ENCODE measurements at regions not wholly inside any gene's neighbourhood (a gene's known extent, or its start where the extent isn't known, plus 50 kb on each side); places are given as distances from the start of the nearest gene placed in this dataset.

DNA sequence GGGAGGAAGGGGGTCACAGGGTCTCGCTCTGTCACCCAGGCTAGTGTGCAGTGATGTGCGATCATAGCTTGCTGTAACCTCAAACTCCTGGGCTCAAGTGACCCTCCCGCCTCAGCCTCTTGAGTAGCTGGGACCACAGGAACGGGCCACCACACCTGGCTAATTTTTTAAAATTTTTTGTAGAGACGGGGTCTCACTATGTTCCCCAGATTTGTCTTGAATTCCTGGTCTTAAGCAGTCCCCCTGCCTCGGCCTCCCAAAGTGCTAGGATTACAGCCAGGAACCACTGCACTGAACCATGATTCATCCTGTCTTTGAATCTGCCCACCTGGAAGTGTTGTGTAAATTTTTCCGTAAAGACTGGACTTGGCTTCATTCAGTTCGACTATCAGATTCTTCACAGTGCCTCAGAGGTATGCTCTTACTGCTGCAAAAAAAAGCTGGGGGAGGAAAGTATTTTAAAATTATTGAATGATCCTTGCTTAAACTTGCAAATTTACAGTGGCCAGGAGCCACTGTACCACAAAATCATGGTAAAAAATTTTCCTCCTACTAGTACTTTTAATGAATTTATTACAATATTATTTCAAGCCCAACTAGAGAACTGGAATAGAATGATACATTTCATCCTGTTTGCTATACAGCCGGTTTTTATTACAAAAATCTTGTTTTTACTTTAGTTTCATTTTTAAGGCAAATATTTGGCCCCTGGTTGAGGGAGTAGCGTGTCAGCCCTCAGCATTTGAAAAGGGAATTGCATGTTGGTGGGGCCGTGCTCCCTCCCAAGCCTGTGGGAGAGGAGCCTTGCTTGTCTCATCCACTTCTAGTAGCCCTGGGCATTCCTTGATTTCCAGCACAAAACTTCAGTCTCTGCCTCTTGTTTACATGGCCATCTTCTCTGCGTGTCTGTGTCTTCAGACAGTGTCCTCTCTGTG lies 202.5 kb upstream of the SGK1 start:
- no peak for DNase-seq

DNA sequence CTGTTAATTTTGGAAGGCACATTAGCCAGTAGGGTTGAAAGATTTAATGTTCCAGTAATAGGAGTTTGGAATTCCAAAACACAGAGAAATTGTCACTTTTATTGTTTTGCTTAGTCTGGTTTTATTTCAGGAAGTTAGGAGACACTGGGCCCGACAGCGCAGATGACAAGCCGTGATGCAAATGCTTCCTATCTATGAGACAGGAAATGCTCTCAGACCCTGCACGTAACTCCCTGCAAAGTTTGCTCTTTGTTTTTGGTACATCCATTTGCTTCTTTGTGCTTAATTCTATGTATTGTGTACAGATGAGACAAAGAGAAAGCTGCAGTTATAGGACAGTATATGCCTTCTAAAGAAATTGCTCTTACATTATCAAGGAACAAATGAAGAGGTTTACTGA lies 201.6 kb upstream of the SGK1 start:
- no peak for DNase-seq

DNA sequence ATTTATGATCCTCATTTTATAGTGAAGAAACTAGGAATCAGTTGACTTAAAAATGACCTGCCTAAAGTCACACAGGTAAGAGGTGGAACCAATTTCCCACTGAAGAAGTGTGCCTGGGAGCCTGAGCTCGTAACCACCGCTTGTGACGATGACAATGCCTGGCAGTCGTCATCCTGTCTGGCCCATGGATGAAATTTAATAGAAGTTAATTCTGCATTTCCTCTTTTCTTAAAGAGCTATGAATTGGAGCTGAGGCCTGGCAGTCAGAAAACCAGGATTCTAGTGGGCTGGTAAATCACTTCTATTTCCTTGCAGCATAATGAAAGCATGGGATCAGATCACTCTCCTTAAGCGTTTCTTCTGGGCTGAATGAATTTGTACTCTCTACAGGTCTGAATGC lies 200.0 kb upstream of the SGK1 start:
- DNase-seq, result no peak

DNA sequence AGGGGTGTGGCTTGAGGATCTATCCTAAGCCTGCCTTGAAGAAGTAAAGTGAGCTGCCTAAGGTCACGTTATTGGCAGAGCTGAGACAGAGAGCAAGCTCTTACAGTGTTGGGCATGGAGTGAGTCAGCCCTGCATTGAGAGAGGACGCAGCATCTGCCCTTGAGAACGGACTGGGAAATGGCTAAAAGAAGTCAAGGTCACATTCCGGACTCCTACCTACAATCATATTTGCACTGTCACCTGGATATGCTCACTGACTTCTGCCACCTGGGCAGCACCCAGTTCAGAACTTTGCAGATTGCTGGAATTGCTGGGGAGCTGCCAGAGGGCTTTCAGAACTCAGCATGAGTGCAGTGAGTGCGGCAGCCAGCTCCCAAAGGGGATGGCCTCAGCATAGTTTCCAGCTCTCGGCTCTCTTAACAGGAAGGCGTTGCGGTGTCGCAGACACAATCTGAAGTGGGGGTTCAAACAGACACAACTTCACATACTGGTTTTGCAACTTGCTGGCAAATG lies 199.3 kb upstream of the SGK1 start:
- no peak for DNase-seq

DNA sequence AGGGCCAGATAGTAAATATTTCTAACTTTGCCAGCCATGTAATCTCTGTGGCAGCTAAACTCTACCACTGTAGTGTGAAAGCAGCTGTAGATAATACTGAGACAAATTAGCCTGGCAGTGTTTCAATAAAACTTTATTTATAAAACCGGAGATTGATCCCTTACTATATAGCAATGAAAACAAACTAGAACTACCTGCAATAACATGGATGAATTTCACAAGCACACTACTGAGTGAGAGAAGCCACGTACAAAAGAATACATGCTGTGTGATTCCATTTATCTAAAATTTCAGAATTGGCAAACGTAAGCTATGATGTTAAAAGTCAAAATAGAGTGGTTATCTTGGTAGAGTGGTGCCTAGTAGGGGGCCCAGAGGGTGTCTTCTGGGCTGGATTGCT lies 198.7 kb upstream of the SGK1 start:
- no peak for DNase-seq

DNA sequence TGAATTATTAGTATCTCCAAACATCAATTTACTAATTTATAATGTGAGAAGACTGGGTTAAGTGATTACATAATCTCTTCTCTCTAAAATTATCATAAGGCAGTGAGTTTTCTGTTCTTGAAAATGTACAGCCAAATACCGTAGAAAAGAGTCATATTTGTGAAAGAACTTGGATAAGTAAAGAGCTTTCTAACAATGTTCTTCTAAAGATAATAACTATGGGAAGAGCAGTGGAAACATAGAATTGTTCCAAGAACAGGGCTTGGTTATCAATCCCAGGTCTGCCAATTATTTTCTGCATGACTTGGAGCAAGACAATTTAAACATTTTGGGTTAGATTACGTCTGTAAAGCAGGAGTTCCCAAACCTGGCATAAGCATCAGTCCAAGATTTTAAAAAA lies 198.1 kb upstream of the SGK1 start:
- DNase-seq, result no peak

DNA sequence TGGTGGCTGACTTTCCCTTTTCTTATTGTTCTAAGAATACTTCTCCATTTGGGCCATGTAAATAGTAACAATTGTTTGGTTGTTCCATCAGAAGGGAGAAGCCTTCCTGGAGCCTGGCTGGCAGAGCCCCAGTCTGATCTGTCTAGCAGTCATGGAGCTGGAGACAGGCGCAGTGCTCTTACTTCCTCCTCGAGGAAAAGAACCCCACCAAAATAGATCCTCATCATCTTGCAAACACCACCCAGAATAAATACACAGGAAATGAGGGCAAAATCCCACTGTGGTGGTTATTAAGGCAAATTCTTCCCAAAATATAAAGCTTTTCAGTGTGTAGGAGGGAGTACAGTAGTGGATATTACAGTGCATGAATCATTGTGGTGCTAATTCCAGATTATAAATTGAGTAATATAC lies 195.1 kb upstream of the SGK1 start:
- no peak for DNase-seq

DNA sequence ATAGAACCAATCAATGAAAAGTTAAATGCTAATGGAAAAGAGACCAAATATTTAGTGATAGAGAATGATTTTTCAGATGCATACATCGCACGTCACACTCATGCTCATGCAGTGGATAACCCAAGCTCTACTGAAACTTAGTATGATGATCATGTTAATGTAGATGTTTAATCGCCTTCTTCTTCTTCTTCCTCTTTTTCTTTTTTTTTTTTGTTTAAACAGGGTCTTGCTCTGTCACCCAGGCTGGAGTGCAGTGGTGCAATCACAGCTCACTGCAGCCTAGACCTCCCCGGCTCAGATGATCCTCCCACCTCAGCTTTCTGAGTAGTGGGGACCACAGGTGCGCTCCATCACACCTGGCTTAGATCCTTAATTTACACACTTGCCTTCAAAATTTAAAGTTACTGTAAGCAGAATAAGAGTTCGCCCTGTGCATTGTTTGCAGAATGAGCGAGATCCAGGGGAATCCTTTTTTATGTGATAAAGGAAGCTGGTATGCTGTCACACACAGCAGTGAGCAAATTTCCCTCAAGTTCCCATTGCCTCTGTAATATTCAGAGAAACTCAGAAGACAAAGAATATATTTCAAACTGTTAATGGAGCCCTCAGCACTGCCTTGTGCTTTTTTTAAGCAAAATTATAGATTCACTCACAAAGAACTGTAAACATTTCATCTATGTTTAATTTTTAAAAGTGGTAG lies 194.2 kb upstream of the SGK1 start:
- no peak for DNase-seq

DNA sequence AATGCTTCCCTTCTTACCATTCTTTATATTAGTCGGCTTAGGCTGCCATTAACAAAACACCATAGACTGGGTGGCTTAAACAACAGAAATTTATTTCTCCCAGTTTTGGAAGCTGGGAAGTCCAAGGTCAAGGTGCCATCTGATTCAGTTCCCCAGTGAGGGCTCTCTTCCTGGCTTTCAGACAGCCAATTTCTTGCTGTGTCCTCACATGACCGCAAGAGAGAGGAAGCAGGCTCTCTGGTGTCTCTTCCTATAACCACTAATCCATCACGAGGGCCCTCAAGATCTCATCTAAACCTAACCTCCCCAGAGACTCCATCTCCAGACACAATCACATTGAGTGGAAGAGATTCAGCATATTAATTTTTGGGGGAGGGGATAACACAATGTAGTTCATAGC lies 193.0 kb upstream of the SGK1 start:
- DNase-seq, result no peak

DNA sequence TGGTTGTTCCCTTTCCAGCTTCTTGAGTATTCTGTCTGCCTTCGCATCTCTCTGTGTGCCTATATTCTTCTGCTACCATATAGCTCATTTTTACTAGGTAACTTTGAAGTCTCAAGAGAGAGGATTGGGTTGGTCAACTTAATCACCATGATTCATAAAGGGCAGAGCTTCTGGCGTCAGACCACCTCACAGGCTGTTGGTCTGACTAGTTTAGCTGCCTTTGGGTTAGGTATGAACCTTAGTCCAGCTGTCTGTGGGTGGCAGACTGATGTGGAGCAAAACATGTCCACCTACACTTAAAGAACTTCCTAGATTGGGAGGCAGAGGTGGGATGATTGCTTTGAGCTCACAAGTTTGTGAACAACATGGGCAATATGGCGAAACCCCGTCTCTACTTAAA lies 192.2 kb upstream of the SGK1 start:
- DNase-seq, result no peak

DNA sequence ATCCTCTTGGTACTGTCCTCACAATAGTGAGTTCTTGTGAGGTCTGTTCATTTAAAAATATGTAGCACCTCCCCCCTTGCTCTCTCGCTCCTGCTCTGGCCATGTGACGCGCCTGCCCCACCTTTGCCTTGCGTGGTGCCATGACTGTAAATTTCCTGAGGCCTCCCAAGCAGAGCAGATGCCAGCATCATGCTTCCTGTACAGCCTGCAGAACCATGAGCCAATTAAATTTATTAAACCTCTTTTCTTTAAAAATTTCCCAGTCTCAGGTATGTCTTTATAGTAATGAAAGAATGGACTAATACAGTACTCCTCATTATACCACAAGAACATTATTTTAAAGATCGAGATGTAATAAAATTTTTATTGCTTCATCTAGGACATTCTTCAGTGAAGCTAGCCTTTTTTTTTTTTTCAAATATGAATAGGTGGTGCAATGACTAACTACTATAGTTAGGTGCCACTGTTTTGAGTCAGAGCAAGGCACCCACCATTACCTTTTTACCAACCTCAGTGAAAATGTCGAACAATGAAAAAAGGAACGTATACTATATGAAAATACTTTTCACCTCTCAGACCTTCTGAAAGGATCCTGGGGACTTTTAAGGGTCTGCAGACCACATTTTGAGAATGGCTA lies 191.1 kb upstream of the SGK1 start:
- DNase-seq, result no peak

DNA sequence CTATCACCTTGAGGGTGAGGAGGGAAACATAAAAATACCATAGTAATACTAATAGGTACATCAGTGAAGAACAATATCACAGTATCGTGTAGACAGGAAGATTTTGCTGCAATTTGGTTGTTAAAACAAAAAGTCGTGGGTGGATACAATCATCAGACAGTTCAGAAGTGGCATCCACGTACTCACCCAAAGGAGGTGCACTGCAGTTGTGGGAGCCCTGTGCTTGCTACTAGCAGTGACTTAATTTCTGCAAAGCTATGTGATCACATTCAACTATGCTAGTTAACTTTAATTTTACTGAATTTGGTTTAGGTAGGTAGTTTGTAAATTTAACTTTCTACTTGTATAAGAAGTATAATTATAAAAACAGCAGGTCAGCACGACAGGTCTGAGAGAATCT lies 188.2 kb upstream of the SGK1 start:
- no peak for DNase-seq

DNA sequence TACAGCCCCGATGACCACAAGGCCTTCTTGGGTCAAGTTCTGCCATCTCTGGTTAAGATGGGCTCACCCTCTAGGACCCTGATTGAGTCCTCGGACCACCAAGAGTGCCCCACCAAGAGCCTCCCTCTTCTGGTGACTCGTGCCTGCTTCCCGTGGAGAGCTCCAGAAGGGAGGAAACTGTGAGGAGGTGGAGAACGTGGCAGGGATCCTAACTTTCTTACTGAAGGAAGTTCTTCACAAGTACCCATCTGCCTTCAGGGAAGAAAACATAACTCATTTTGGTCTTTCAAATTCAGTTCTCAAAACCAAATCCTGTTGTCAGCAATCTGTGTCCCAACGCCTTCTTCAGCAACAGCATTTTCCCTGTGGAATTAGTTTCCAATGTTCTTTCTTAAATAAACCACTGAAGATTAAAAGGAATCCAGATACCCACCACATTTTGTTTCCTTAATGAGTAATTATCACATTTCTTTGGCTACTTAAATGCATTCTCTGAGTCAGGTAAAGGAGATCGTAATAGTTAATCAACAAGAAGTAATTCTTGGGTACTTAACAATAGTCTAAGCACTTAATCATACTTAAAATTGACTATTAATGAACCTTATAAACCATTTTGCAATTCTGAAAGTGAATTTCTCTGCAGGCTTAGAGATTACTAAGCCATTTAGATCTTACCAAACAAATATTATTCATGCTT lies 185.8 kb upstream of the SGK1 start:
- no peak for DNase-seq

DNA sequence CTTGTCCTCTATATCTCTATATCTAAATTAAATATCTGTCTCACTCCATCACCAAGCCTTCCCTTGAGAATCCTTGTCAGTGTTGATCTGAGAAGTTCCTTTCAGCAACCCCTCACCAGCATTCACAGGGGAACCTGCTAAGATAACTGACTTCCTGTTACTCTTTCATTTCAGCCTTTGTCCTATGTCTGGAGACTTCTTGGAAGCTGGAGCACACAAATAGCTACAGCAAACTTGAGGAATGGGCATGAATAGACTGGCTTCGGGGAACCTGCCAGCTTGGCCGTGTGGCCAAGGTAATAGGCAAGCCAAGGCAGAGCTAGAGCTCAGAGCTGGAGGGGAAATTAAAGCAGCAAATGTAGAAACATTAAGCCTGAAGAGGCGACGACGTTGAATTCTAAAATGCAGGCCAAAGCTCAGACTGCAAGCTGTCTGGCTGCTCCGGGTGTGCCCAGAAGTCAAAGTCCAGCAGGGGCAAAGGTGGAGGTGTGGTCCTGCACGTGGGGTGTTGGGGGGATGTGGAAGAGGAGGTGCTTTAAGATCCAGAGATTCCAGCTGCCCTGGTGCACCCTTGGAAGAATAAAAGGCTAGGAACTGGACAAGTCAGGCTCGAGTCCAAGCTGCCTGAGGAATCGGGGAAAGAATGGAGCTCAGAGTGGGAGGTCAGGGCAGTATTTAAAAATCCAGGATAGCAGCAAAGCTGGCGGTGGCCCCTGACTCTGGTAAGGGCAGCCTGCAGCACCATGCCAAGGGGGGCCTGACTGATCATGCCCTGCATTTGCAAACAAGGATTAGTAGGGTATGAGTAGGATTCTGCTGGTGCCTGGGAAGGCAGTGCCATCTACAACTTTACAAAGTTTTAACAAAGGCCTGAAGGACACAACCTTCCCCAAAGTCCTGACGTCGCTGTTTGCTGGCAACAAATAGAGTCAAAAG lies 185.0 kb upstream of the SGK1 start:
- DNase-seq, result no peak

DNA sequence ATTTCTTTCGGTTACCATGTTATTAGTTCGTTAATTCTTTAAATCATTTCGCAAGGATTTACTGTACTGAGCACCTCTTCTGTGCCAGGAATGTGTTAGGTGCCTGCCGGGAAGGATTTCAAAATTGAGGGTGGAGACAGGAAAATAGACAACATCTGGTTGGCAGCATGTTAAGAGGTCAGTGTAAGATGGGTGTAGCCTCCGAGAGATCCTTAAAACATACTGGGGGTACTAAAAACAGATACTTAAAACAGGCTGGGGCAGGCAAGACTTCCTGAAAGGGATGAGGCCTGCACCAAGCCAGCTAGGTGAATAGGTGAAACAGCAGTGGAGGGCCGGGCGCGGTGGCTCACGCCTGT lies 178.0 kb upstream of the SGK1 start:
- DNase-seq, result no peak

DNA sequence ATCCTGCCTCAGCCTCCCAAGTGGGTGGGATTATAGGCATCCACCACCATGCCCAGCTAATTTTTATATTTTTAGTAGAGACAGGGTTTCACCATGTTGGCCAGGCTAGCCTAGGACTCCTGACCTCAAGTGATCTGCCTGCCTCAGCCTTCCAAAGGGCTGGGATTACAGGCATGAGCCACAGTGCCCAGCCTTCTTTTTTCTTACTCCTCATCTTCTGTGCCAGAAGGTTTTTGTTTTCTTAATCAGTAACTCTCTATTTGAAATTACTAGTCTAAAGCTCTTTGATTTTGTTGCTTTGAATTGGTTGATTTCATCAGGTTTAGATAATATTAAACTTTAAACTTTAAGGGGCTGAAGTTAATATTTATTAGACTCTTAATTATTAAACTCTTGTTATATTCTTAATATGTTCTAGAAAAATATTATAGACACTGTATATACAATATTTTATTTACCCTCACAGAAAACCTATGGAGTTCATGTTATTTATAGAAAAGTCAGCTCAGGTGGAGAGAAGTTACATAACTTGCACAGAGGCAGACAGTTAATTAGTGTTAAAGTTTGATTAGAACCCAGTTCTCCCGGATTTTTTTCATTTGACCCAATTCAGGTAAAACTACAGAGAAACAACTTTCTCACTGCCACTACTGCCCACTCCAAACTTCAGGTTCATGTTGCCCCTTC lies 177.4 kb upstream of the SGK1 start:
- DNase-seq, result no peak

DNA sequence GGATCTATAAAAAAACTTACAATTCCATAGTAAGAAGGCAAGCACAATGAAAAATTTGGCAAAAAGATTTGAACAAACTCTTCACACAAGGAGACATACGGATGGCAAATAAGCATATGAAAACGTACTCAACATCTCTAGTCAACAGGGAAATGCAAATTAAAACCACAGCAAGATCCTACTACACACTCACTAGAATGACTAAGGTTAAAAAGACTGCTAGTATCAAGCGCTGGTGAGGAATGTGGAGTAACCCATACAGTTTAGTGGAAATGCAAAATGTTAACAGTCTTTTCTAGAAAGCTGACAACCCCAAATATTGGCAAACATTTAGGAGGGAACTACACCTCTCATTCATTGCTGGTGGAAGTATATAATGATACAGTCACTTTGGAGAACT lies 175.9 kb upstream of the SGK1 start:
- DNase-seq, result no peak

DNA sequence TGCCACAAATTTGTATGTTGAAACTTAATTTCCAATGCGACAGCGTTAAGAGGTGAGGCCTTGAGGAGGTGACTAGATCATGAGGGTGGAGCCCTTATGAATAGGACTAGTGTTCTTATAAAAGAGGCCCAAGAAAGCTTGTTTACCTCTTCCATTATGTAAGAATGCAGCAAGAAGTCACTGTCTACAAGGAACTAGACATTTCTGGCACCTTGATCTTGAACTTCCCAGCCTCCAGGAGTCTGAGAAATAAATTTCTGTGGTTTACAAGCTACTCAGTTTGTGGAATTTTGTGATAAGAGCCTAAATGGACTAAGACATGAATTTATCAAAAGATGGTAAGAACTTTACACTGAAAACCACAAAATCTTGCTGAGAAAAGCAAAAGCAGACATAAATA lies 173.6 kb upstream of the SGK1 start:
- no peak for DNase-seq

DNA sequence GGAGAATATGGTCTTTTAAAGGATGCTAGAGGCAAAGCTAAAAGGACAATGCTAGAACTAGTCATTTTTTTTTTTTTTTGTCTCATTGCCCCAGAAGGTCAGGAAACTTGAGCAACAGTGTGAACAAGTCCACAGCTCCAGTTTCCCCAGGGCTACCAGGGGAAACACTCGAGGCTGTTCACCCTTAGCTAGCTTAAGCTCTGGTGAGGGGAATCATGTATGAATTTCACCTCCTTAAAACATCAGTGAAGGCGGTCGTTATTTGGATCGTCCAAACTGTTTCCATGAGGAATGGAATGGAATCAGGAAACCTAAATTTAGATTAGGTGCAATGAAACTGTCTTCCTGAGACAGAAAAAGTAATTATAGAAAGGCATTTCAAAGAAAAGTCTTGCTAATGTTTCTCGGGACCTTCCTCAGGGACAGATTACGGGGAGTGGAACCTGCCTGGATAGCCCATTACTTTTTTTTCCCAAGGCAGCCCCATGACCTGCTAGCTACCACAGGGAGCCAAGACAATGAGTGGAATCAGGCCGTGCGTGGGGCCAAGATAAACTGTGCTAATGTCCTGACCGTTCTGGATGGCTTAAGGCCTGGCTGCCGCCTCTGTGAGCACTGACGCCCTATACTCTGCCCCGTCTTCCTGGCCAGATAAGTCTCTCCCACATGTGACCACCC lies 164.8 kb upstream of the SGK1 start:
- DNase-seq, result no peak

DNA sequence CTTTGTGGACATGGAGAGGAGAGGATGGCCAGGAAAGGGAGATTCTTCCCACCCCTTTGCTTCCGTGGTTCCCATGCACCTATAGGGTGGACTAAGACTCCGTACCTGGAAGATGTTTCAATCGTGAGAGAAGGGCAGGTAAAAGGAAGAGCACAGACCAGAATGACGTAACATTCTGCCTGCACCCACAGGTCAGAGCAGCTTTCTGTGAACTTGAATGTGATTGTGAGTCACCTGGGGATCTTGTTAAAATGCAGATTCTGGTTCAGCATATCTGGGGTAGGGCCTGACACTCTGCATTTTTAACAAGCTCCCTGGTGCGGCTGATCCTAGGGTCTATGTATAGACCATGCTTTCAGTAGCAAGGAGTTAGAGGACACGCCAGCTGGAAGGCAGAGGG lies 164.1 kb upstream of the SGK1 start:
- no peak for DNase-seq

DNA sequence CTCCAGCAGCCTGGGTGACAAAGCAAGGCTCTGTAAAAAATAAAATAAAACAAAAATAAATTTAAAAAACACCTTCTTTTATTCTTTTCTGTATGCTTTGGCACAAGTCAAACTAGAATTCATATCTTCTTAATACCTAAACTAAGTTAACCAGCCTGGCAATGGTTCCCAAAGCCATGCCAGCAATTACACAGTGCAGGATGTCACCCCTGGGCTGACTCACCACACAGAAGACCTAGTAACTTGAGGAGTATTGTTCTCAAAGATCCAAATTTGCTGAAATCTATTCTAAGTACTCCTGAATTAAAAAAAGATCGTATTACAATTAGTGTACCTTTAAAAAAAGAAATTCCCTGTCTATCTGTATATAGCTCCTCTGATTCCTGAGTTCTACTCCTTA lies 162.7 kb upstream of the SGK1 start:
- no peak for DNase-seq
